ENCODE measurements at regions not wholly inside any gene's neighbourhood (a gene's known extent, or its start where the extent isn't known, plus 50 kb on each side); places are given as distances from the start of the nearest gene placed in this dataset.
"Not testable (repeated sequence)": the region's sequence is repeated elsewhere in the genome, so short reads cannot be mapped to it uniquely, and the experiment has no call there.

DNA sequence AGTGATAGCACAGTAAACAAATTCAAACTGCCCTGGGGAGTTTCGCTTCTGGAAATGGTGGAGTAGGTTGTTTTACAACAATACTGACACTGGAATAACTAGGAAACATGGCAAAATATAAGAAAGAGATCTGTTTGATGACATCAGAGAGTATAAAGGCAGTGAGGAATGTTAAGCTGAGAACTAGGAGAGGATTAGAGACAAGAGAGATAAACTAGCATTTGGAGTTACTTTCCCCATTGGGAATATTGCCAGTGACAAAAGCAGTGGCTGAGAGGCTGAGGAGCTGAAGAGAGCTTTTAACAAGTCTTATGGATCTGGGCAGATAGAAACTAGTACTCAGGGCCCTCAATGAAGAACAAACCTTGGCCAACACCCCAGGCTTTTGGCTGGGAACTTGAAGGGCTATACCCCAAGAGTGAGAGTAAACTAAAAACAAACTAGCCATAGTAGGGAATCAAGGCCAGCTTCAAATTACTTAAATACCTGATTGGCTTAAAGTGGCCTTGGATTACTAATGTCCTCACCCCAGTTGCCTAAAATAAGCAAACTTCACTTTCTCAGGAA lies 280.4 kb downstream of the KLF13 start:
- no peak for DNase-seq

DNA sequence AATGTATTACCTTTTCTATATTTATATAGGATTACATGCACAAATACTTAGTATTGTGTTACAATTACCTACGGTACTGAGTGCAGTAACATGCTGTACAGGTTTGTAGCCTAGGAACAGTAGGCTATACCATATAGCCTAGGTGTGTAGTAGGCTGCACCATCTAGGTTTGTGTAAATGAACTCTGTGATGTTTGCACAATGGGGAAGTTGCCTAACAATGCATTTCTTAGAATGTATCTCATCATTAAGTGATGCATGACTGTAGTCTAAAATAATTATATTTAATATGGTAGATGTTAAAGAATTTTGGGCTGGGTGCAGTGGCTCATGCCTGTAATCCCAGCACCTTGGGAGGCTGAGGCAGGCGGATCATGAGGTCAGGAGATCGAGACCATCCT lies 281.0 kb downstream of the KLF13 start:
- DNase-seq: no peak

- DNase-seq: no peak
Measured at GRCh38 chr15:31609258-31609681, 282.6 kb downstream of the KLF13 start.

- no peak for DNase-seq
Measured at GRCh38 chr15:31609906-31610305, 283.3 kb downstream of the KLF13 start.

DNA sequence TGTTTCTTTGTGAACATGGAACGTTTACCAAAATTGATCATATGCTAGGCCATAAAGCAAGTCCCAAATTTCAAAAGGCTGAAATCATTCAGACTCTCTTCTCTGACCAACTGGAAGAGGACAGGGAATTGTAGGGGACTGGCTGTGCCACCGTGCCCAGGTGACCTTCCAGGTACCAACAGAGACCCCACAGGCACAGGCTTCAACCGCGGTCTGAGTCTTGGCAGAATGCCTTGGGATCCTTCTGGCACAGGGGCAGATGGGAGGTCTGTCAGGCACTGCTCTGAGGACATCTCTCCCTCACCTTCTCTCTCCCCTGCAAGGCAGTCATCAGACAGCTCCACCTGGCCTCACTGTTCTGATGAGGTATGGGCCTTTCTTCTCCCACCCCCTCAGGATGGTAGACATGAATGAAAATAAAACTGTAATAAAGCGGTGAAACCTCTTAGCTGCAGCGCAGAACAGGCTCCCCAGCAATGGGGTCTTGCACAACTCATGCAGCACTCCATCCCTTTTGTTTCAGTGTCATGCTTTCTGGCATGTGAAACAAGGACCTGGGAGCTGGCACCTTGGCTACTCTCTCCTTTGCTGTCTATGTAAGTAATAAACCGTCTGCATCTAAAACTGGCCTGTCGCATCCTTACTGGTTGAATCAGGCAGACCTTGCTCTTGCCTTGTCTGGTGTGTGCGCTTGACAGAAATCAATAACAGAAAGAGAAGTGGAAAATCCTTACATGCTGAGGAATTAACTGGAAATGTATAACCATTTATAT lies 289.2 kb downstream of the KLF13 start:
- DNase-seq: no peak

- DNase-seq: not testable (repeated sequence)
Measured at GRCh38 chr15:31623297-31623696, 296.7 kb downstream of the KLF13 start.

DNA sequence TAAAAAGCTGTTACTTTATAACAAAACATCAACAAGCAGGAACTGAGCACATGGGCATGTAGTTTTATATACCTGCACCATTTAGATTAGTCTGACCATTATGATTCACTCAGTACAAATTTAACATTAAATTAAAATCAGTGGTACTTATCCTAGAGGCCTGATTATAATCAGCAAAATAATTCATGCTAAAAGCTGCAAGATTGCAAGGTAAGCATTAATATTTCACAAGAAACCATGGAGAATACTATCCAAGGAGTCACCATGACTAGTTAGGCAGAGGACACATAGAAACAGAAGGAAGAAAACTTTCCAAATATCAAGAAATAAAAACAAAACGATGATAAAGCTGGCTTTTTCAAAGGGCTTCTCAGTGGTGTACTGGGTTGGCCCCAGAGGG lies 297.5 kb downstream of the KLF13 start:
- DNase-seq: not testable (repeated sequence)

DNA sequence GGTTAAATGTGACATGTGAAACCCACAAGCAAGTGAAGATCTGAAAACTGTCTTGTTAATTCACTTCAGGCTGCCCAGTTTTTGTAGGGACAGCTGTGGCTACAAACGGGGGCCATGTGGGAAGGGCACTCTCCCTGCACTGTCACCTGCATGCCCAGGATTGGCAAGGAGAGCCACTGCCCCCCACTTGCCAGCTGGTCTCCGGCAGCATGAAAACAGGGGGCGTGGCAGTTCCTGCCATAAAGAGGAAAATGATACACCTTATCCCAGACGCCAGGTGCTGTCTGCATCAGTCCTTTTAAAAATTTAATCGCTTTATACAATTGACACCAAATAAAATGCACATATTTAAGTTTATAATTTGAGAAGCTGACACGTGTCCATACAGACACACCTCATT lies 309.1 kb downstream of the KLF13 start:
- DNase-seq: not testable (repeated sequence)

- DNase-seq: not testable (repeated sequence)
Measured at GRCh38 chr15:31636911-31637310, 310.3 kb downstream of the KLF13 start.

DNA sequence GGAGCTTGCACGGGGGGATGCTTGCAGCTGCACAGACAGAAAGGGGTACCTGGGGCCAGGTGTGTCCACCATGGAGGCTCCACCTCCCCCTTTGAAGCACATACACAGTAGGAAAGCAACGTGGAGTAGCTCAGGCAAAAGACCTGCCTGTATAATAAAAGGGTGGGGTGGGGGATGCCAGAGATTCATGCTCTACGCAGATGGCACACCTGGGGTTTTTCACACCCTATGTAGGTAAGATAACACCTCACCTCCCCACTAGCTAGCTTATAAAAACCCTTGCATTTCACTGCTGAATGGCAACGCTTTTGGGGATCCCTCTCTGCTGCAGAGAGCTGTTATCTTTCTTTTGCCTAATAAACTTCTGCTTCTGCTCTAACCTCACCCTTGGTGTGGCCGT lies 317.3 kb downstream of the KLF13 start:
- DNase-seq: not testable (repeated sequence)

DNA sequence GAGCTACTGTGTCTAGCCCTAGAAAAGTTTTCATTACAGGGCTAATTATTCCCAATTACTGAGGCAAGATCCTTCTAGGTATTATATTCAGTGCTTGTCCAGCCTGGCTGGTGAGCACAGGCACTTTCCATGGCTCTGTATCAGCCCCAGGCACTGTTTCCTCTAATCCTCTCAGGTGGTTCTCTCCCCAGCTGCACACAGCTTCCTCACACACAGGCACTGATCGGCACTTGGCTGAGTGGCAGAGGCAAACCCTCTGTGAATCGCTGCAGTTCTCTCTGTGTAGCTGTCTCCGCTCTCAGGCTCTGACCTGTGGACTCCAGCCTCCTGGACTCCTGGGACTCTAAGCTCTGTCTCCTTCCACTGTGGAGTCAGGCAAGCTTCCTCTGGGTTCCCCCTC lies 318.1 kb downstream of the KLF13 start:
- not testable (repeated sequence) for DNase-seq

- not testable (repeated sequence) for DNase-seq
Measured at GRCh38 chr15:31647337-31647826, 320.7 kb downstream of the KLF13 start.

DNA sequence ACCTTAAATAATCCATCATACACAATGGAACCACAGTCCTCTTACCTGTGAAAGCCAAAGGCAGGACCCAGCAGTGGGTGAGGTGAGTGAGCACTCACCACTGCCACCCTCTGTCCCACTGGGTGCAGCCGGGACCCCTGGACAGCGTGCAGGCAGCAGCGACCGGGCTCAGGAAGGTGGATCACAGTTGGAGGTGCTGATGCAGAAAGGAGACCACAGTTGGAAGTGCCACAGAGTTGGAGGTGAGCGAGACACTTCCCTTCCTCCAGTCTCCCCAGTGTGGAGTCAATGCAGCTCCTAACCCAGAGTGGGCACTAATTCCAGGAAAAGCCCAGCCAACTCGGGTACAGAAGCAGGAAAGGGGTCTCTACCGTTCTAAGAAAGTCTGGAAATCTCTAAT lies 323.0 kb downstream of the KLF13 start:
- not testable (repeated sequence) for DNase-seq

DNA sequence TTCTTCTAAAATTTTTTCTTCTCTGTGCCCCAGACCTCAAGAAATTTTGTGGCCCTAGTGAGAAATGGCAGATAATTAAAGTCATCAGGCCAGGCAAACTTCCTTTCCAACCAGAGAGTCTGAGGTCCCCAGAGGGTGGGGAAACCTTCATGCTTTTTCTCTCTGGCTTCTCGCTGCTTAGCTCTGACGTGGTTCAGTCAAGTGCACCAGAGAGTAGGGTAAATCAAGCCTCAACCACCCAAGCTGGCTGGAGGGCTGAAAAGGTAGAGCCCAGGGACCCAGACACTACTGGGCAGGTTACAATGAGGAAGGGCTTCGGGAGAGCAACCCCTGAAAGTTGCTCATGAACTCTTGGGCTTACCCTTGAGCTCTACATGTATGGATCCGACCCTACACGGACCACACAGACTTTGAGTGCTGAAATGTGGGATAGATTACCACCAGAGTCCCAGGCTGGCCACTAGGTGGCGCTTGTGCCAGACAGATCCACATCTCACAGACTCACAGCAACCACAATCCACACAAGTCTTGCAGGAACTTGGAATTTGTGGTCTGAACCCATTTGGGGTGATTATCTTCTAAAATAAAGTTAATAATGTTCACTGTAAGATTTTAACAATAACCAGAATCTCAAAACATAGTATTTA lies 323.5 kb downstream of the KLF13 start:
- peak; percentile 60 for DNase-seq

- DNase-seq: not testable (repeated sequence)
Measured at GRCh38 chr15:31656915-31657314, 330.3 kb downstream of the KLF13 start.

GRCh38 chr15:31660816-31661215 lies 334.2 kb downstream of the KLF13 start:
- DNase-seq: no peak

DNA sequence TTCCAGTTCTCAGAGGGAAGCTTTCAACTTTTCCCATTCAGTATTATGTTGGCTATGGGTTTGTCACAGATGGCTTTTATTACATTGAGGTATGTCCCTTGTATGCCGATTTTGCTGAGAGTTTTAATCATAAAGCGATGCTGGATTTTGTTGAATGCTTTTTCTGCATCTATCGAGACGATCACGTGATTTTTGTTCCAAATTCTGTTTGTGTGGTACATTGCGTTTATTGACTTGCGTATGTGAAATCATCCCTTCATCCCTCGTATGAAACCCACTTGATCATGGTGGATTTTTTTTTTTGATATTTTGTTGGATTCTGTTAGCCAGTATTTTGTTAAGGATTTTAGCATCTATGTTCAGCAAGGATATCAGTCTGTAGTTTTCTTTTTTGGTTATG lies 339.1 kb downstream of the KLF13 start:
- not testable (repeated sequence) for DNase-seq

- not testable (repeated sequence) for DNase-seq
Measured at GRCh38 chr15:31669158-31669908, 342.7 kb downstream of the KLF13 start.

DNA sequence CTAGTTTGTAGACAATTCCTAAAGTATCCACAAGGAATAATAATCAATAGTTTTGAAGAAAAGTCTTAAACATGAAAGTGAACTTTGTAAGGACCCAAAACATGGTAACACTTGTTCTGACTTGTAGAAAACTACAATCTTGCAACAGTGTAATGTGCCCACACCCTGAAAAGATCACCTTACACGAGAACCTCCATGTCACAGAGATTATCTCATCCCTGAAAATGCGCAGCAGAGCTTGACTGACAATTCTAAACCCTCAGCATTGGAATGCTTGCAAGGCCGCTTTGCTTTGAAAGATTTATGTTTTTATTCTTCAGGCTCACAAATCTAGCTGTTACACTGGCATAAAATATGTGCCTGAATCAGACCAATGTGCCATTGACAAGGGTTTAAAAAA lies 346.6 kb downstream of the KLF13 start:
- not testable (repeated sequence) for DNase-seq

- DNase-seq: not testable (repeated sequence)
Measured at GRCh38 chr15:31681529-31682259, 348.6 kb upstream of the CHRNA7 start.

GRCh38 chr15:31687088-31687487 lies 343.2 kb upstream of the CHRNA7 start:
- not testable (repeated sequence) for DNase-seq

DNA sequence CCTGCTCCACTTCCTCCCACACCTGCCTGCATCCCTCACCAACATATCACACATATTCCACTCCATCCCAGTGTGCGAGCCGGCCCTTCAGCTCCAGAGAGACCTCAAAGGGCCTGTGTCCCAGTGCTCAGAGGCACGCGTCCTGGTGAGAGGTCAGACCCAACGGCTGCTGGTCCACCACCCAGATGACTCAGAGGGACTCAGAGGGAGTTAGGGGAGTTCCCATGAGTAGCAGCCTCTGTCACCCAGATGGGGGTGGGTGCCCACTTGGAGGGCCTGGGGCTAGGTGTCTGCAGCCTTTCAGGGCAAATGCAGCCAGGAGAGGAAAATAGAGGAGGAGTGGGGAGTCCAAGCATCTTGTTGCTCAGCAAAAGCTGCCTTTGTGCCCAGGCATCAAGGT lies 333.8 kb upstream of the CHRNA7 start:
- not testable (repeated sequence) for DNase-seq
